Renal pelvis (tissue), 1 donor: ENCODE measurements at regions not wholly inside any gene's neighbourhood (a gene's known extent, or its start where the extent isn't known, plus 50 kb on each side); places are given as distances from the start of the nearest gene placed in this dataset.
"Not testable (repeated sequence)": the region's sequence is repeated elsewhere in the genome, so short reads cannot be mapped to it uniquely, and the experiment has no call there.

ENCODE experiments used
- DNase-seq: peaks from one replicate; pipeline ENCODE4 v3.0.0-alpha.2; 2013

- DNase-seq, result not testable (repeated sequence)
Measured at GRCh38 chr1:147103416-147104155, 68.7 kb downstream of the PRKAB2 start.

GRCh38 chr1:147099192-147099591, 73.1 kb downstream of the PRKAB2 start:
- no peak for DNase-seq

- not testable (repeated sequence) for DNase-seq
Measured at GRCh38 chr1:147098338-147098973, 73.8 kb downstream of the PRKAB2 start.

GRCh38 chr1:147095691-147096090, 76.6 kb downstream of the PRKAB2 start:
- no peak for DNase-seq

GRCh38 chr1:147091801-147092200, 80.5 kb downstream of the PRKAB2 start:
- DNase-seq, result no peak

GRCh38 chr1:147089457-147089856, 82.8 kb downstream of the PRKAB2 start:
- no peak for DNase-seq

- no peak for DNase-seq
Measured at GRCh38 chr1:147086129-147086528, 86.1 kb downstream of the PRKAB2 start.

- peak; percentile 83 for DNase-seq
Measured at GRCh38 chr1:147084273-147085096, 87.8 kb downstream of the PRKAB2 start.

GRCh38 chr1:147083919-147084272, 88.4 kb downstream of the PRKAB2 start:
- no peak for DNase-seq

- DNase-seq, result no peak
Measured at GRCh38 chr1:147080671-147081394, 91.4 kb downstream of the PRKAB2 start.

GRCh38 chr1:147080006-147080661, 92.1 kb downstream of the PRKAB2 start:
- DNase-seq, result no peak

- DNase-seq, result no peak
Measured at GRCh38 chr1:147079400-147080005, 92.8 kb downstream of the PRKAB2 start.

GRCh38 chr1:147078606-147079399, 93.5 kb downstream of the PRKAB2 start:
- DNase-seq, result no peak

- DNase-seq, result no peak
Measured at GRCh38 chr1:147077936-147078605, 94.2 kb downstream of the PRKAB2 start.

- no peak for DNase-seq
Measured at GRCh38 chr1:147077523-147077922, 94.7 kb downstream of the PRKAB2 start.

GRCh38 chr1:147077081-147077480, 95.2 kb downstream of the PRKAB2 start:
- no peak for DNase-seq

GRCh38 chr1:147076442-147076841, 95.8 kb downstream of the PRKAB2 start:
- no peak for DNase-seq

GRCh38 chr1:147072482-147073432, 99.5 kb downstream of the PRKAB2 start:
- DNase-seq, result no peak
